AG04449 (cell line): ENCODE measurements at regions not wholly inside any gene's neighbourhood (a gene's known extent, or its start where the extent isn't known, plus 50 kb on each side); places are given as distances from the start of the nearest gene placed in this dataset.

Experiments
- CTCF ChIA-PET: fragments of 350-600 bp; formaldehyde crosslinking; extraction: SDS; loops from one replicate; lab custom pipeline; 2021; ENCODE audit warnings: antibody characterized with exemption; lab: Yijun Ruan, JAX
- POLR2A ChIA-PET: fragments of 400-600, 350-600 bp; formaldehyde crosslinking; extraction: SDS; loops from one replicate; lab custom pipeline; 2020; ENCODE audit warnings: antibody characterized with exemption, inconsistent platforms; lab: Yijun Ruan, JAX
- DNase-seq: peaks from one replicate; pipeline ENCODE4 v3.0.0-alpha.2; 2010; ENCODE audit warnings: low read depth, low spot score
- H3K4me3 ChIP-seq: 2 replicates; pipeline ENCODE4 v1.5.1; 2011; ENCODE audit warnings: low read depth, mild to moderate bottlenecking, control low read depth, low read length
- CTCF ChIP-seq: IDR thresholded peaks from one replicate; pipeline ENCODE4 v1.5.1; 2011; ENCODE audit warnings: mild to moderate bottlenecking, moderate library complexity, low read length, control low read depth, inconsistent platforms; ENCODE audit not compliant: insufficient read depth; ENCODE audit errors: missing control alignments

DNA sequence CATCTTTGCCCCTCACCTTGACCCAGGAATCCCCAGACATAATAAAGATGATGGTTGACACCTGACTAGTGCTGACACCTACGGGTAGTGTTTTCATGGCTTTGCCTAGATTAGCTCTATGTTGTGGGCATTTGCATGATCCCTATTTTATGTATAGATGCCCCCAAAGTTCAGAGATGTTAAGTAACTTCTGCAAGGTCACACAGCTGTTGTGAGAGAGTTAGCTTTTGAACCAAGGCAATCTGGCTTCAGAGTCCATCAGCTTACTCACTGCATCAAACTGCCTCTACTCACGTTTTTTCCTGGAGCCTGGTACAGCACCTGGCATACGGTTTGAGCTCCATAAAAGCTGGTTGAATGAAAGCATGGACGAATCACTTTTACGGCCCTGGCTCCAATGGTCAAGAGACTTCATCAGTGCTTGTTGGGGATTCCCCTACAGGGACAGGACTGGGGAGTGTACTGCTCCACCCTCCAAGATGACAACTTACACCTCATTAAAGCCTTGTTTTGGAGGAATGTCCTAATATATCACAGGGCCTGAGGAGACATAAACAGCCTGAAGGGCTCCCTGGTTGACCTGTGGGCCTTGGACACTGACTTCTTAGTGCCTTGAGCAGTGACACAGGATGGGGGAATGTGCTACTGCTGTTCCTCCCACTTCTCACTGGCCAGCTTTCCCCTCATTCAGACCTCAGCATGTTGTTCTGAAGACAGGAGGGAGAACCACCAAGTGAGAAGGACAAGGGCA, 193.2 kb upstream of the ASIC2 start:
- H3K4me3 ChIP-seq, result no peak overlapping the region
- POLR2A ChIA-PET, result no interaction called here
- CTCF ChIA-PET, result no interaction called here
- no peak for DNase-seq
- no peak for TF ChIP-seq CTCF

GRCh38 chr17:33487187-33487879, 194.2 kb upstream of the ASIC2 start:
- POLR2A ChIA-PET, result no interaction called here
- H3K4me3 ChIP-seq, result no peak overlapping the region

DNA sequence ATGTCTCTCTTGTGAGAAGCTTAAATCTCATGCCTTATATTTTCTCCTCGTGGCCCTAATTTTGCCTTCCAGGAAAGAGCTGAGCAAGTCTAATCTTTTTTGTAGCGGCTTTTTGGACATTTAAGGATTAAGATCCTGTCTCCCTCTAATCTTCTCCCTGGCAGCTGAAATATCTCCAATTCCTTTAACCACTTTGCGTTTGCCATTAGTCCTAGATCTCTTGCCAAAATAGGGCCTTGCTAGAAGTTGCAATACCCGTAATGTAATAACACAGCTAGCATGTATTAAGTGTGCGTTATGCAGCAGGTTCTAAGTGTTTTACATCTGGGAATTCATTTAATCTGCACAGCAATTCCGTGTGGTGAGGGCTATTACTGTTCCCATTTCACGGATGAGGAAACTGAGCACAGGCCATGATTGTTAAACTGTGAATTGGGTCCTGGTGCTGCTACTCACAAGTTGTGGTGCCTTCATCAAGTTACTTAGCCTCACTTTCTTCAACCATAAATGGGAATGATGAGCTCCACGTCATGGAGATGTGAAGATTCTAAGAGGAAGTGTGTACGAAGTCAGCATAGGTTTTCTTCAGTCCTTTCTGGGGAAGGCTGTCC, 198.9 kb upstream of the ASIC2 start:
- no peak overlapping the region for H3K4me3 ChIP-seq
- no peak for TF ChIP-seq CTCF
- ChIA-PET POLR2A (no interaction called here), CTCF (no interaction called here)
- no peak for DNase-seq

More at GRCh38 chr17:33487187-33487879, 194.2 kb upstream of the ASIC2 start:
- no peak for TF ChIP-seq CTCF
- no peak for DNase-seq
- CTCF ChIA-PET, result no interaction called here

GRCh38 chr17:33492731-33493265, 199.7 kb upstream of the ASIC2 start:
- no peak for TF ChIP-seq CTCF
- POLR2A ChIA-PET, result no interaction called here
- no peak for DNase-seq
- H3K4me3 ChIP-seq, result no peak overlapping the region
- CTCF ChIA-PET, result no interaction called here

DNA sequence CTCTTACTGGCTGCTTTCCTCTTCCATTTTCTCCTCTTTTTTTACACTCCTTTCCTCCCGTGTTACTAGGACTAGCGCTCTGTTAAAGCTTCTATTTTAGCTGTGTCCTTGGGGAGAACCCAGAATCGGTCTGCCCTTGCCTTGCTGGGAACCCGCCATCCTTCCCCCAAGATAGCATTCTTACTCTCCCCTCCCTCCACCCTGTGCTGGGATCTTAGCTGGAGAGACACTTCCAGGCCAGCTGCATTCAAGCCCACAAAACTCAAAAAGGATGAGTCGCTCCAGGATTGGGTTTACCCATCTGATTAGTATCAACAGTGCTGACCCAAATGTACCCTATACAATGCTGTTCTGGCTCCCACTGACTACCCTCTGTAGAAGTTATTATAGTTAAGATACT, 200.5 kb upstream of the ASIC2 start:
- ChIA-PET POLR2A (no interaction called here), CTCF (no interaction called here)
- no peak for TF ChIP-seq CTCF
- no peak overlapping the region for H3K4me3 ChIP-seq
- no peak for DNase-seq

GRCh38 chr17:33494151-33494550, 201.1 kb upstream of the ASIC2 start:
- H3K4me3 ChIP-seq, result no peak overlapping the region
- TF ChIP-seq CTCF, result no peak
- DNase-seq, result no peak
- ChIA-PET POLR2A (no interaction called here), CTCF (no interaction called here)
